ENCODE measurements at regions not wholly inside any gene's neighbourhood (a gene's known extent, or its start where the extent isn't known, plus 50 kb on each side); places are given as distances from the start of the nearest gene placed in this dataset.

GRCh38 chr15:31571676-31572075 lies 245.0 kb downstream of the KLF13 start:
- Mint-ChIP-seq H3K4me3 (ENCODE audit: low read depth) (no peak overlapping the region), H3K36me3 (ENCODE audit: insufficient read depth) (peaks cover 5% of the 10 kb centered on the region), H3K27ac (no peak overlapping the region), H3K4me1 (ENCODE audit: low read depth) (peaks cover 7% of the 10 kb centered on the region), H3K9me3 (ENCODE audit: low read depth) (peaks cover 13% of the 10 kb centered on the region), H3K27me3 (no peaks in the 10 kb centered on the region)
- no peak for TF ChIP-seq CTCF (IDR thresholded peaks at IDR 0.05; ENCODE audit: unreplicated experiment)
- DNase-seq (ENCODE audit: low spot score, unreplicated experiment): no peak

- Mint-ChIP-seq H3K4me1 (ENCODE audit: low read depth) (peaks cover 10% of the 10 kb centered on the region), H3K27me3 (no peaks in the 10 kb centered on the region), H3K27ac (no peak overlapping the region), H3K4me3 (ENCODE audit: low read depth) (no peak overlapping the region), H3K36me3 (ENCODE audit: insufficient read depth) (peaks cover under 1% of the 10 kb centered on the region), H3K9me3 (ENCODE audit: low read depth) (peaks cover 4% of the 10 kb centered on the region)
- TF ChIP-seq CTCF (IDR thresholded peaks at IDR 0.05; ENCODE audit: unreplicated experiment): no peak
- DNase-seq (ENCODE audit: low spot score, unreplicated experiment): no peak
Observed at GRCh38 chr15:31573759-31574158, 247.1 kb downstream of the KLF13 start.

- no peak for DNase-seq (ENCODE audit: low spot score, unreplicated experiment)
- Mint-ChIP-seq H3K27ac (no peak overlapping the region), H3K4me3 (ENCODE audit: low read depth) (no peak overlapping the region), H3K4me1 (ENCODE audit: low read depth) (peaks cover 10% of the 10 kb centered on the region), H3K9me3 (ENCODE audit: low read depth) (peaks cover 4% of the 10 kb centered on the region), H3K27me3 (no peaks in the 10 kb centered on the region), H3K36me3 (ENCODE audit: insufficient read depth) (peaks cover under 1% of the 10 kb centered on the region)
- TF ChIP-seq CTCF (IDR thresholded peaks at IDR 0.05; ENCODE audit: unreplicated experiment): no peak
Observed at GRCh38 chr15:31574766-31575165, 248.1 kb downstream of the KLF13 start.

- Mint-ChIP-seq H3K4me1 (ENCODE audit: low read depth) (peaks cover 10% of the 10 kb centered on the region), H3K9me3 (ENCODE audit: low read depth) (peaks cover 12% of the 10 kb centered on the region), H3K36me3 (ENCODE audit: insufficient read depth) (peaks cover 5% of the 10 kb centered on the region), H3K27me3 (no peaks in the 10 kb centered on the region), H3K4me3 (ENCODE audit: low read depth) (no peak overlapping the region), H3K27ac (no peak overlapping the region)
- DNase-seq (ENCODE audit: low spot score, unreplicated experiment): no peak
- no peak for TF ChIP-seq CTCF (IDR thresholded peaks at IDR 0.05; ENCODE audit: unreplicated experiment)
Observed at GRCh38 chr15:31577108-31577507, 250.5 kb downstream of the KLF13 start.

GRCh38 chr15:31579282-31579681 lies 252.6 kb downstream of the KLF13 start:
- no peaks in the 10 kb centered on the region for H3K27me3 Mint-ChIP-seq
- H3K4me3 Mint-ChIP-seq (ENCODE audit: low read depth): no peak overlapping the region
- peaks cover 5% of the 10 kb centered on the region for H3K36me3 Mint-ChIP-seq (ENCODE audit: insufficient read depth)
- H3K4me1 Mint-ChIP-seq (ENCODE audit: low read depth): peaks cover 10% of the 10 kb centered on the region
- peaks cover 20% of the 10 kb centered on the region for H3K9me3 Mint-ChIP-seq (ENCODE audit: low read depth)
- TF ChIP-seq CTCF (IDR thresholded peaks at IDR 0.05; ENCODE audit: unreplicated experiment): no peak
- DNase-seq (ENCODE audit: low spot score, unreplicated experiment): no peak
- H3K27ac Mint-ChIP-seq: no peak overlapping the region

Data from progenitor cell of endocrine pancreas (in vitro differentiated cells).